B cell (primary cell): ENCODE measurements at regions not wholly inside any gene's neighbourhood (a gene's known extent, or its start where the extent isn't known, plus 50 kb on each side); places are given as distances from the start of the nearest gene placed in this dataset.

Source experiments
- ATAC-seq: fragments of 200-7000 bp; cut with Tn5 transposase; one replicate; pipeline ENCODE4 v1.10.0; 2021; ENCODE audit warnings: low read depth, mild to moderate bottlenecking, moderate number of reproducible peaks, moderate library complexity
- CTCF ChIA-PET: fragments of 350-600 bp; sonication (Branson Sonifier 250); formaldehyde crosslinking; loops from one replicate; lab custom pipeline; 2021; ENCODE audit warnings: antibody characterized with exemption, inconsistent platforms; lab: Charles Lee
- POLR2A ChIA-PET: fragments of 350-600 bp; sonication (Branson Sonifier 250); formaldehyde crosslinking; loops from one replicate; lab custom pipeline; 2021; ENCODE audit warnings: antibody characterized with exemption; lab: Charles Lee
- DNase-seq: peaks from one replicate; pipeline ENCODE4 v3.0.0; 2013
- H2AFZ ChIP-seq: 2 replicates; pipeline ENCODE4 v1.6.1; 2012; ENCODE audit warnings: mild to moderate bottlenecking, low read depth, low read length; ENCODE audit not compliant: insufficient read depth, poor library complexity, severe bottlenecking
- H3K27ac ChIP-seq, 2 donors: 1 replicate in 1 of 2; 2 replicates in 1 of 2; pipeline ENCODE4 v1.5.1; 2012 to 2013; ENCODE audit warnings: low read length in 2 of 2, mild to moderate bottlenecking in 2 of 2, moderate library complexity in 1 of 2
- H3K27me3 ChIP-seq, 4 experiments: fragments of 200-600 bp in 1 of 4; sonication (generic) in 1 of 4; replicated peaks in 1 of 4; 1 replicate in 2 of 4; 2 replicates in 2 of 4; pipeline versions ENCODE4 v1.6.1 to v1.7.0; 2013 to 2016; ENCODE audit warnings: low read length in 3 of 4, mild to moderate bottlenecking in 2 of 4, mixed read lengths in 1 of 4, moderate library complexity in 1 of 4; ENCODE audit not compliant: insufficient read depth in 4 of 4, control insufficient read depth in 3 of 4; ENCODE audit errors: control extremely low read depth in 1 of 4
- H3K36me3 ChIP-seq, 2 experiments: replicated peaks in 1 of 2; 1 replicate in 1 of 2; 2 replicates in 1 of 2; pipeline versions ENCODE4 v1.6.1 to v1.7.1; 2013; ENCODE audit warnings: low read length in 1 of 2; ENCODE audit not compliant: insufficient read depth in 2 of 2, control insufficient read depth in 1 of 2; ENCODE audit errors: control extremely low read depth in 1 of 2, extremely low read depth in 1 of 2
- H3K4me1 ChIP-seq, 2 donors: fragments of 200-600 bp in 1 of 2; sonication (generic) in 1 of 2; 1 replicate in 1 of 2; 2 replicates in 1 of 2; pipeline versions ENCODE4 v1.5.1 to v1.6.1; 2013 to 2017; ENCODE audit warnings: low read length in 2 of 2; ENCODE audit not compliant: control insufficient read depth in 2 of 2, insufficient read depth in 2 of 2
- H3K4me2 ChIP-seq: replicated peaks from 2 replicates; pipeline ENCODE3; 2012; ENCODE audit warnings: mild to moderate bottlenecking, low read depth, low read length; ENCODE audit not compliant: poor library complexity, severe bottlenecking
- H3K4me3 ChIP-seq, 5 experiments: fragments of 200-600 bp in 1 of 5; sonication (generic) in 1 of 5; 1 replicate in 3 of 5; 2 replicates in 2 of 5; pipeline versions ENCODE4 v1.5.1 to v1.7.0; 2011 to 2016; ENCODE audit warnings: low read length in 4 of 5, mild to moderate bottlenecking in 4 of 5, low read depth in 2 of 5, control low read depth in 1 of 5, moderate library complexity in 1 of 5; ENCODE audit not compliant: insufficient read depth in 1 of 5; ENCODE audit errors: control extremely low read depth in 1 of 5, extremely low read depth in 1 of 5
- H3K79me2 ChIP-seq: fragments of 200-600 bp; sonication (generic); one replicate; pipeline ENCODE4 v1.6.0; 2016; ENCODE audit warnings: low read length; ENCODE audit not compliant: control insufficient read depth, insufficient read depth
- H3K9ac ChIP-seq: fragments of 200-600 bp; sonication (generic); 2 replicates; pipeline ENCODE4 v1.6.1; 2017; ENCODE audit warnings: mild to moderate bottlenecking, low read length, moderate library complexity
- H3K9me3 ChIP-seq, 3 donors: one replicate each; pipeline versions ENCODE4 v1.6.1 to v1.7.1; 2013; ENCODE audit warnings: low read length in 2 of 3; ENCODE audit not compliant: control insufficient read depth in 2 of 3, insufficient read depth in 1 of 3; ENCODE audit errors: control extremely low read depth in 1 of 3
- H4K20me1 ChIP-seq: 2 replicates; pipeline ENCODE4 v1.6.0; 2012; ENCODE audit warnings: mild to moderate bottlenecking, low read length; ENCODE audit not compliant: insufficient read depth, control insufficient read depth, poor library complexity, severe bottlenecking
- H3K27ac Mint-ChIP-seq: one replicate; pipeline ENCODE4 v1.8.0; 2021; ENCODE audit warnings: mixed read lengths
- H3K27me3 Mint-ChIP-seq: one replicate; pipeline ENCODE4 v1.8.0; 2021; ENCODE audit warnings: mixed read lengths
- H3K4me1 Mint-ChIP-seq: one replicate; pipeline ENCODE4 v1.8.0; 2021; ENCODE audit warnings: mixed read lengths
- H3K4me3 Mint-ChIP-seq: one replicate; pipeline ENCODE4 v1.8.0; 2021; ENCODE audit warnings: mixed read lengths
- H3K9me3 Mint-ChIP-seq: one replicate; pipeline ENCODE4 v1.8.0; 2022; ENCODE audit warnings: mixed read lengths; ENCODE audit not compliant: insufficient read depth
- CTCF ChIP-seq: fragments of 200-600 bp; IDR thresholded peaks from one replicate; pipeline ENCODE4 v1.8.0; 2022; ENCODE audit warnings: antibody characterized with exemption, mild to moderate bottlenecking
- EZH2 ChIP-seq: IDR thresholded peaks from 2 replicates; pipeline ENCODE4 v1.6.1; 2012; ENCODE audit warnings: borderline replicate concordance, low read depth, mild to moderate bottlenecking, moderate library complexity, low read length; ENCODE audit not compliant: insufficient read depth, poor library complexity, severe bottlenecking
- WGBS: methylation state at CpG from one replicate; pipeline ENCODE4 v1.1.5; 2013; ENCODE audit warnings: missing lambda C conversion rate; ENCODE audit not compliant: insufficient coverage; 5-methylcytosine and 5-hydroxymethylcytosine counted together
- intact Hi-C: fragments of 100-400 bp; cut with micrococcal nuclease; formaldehyde crosslinking; loops from one replicate; pipeline ENCODE4 v1.10.0; 2022

GRCh38 chr12:115750340-115750739 is 527.2 kb downstream of the MED13L start:
- Histone ChIP-seq H3K4me3 (no peak overlapping the region), H3K9me3 (peaks cover 0 to 3% (median 0%) of the 10 kb centered on the region in 3 donors), H3K9ac (no peak overlapping the region), H3K4me2 (no peak overlapping the region), H3K79me2 (no peaks in the 10 kb centered on the region), H3K27me3 (no peaks in the 10 kb centered on the region), H3K4me1 (no peaks in the 10 kb centered on the region), H3K36me3 (no peaks in the 10 kb centered on the region), H4K20me1 (no peaks in the 10 kb centered on the region), H2AFZ (no peak overlapping the region), H3K27ac (no peak overlapping the region)
- intact Hi-C loops, result no loop called here
- TF ChIP-seq EZH2 (no peak), CTCF (no peak)
- Mint-ChIP-seq H3K4me1 (no peaks in the 10 kb centered on the region), H3K27ac (no peak overlapping the region), H3K27me3 (peaks cover 19% of the 10 kb centered on the region), H3K9me3 (no peaks in the 10 kb centered on the region), H3K4me3 (no peak overlapping the region)
- CTCF ChIA-PET, result no interaction called here
- POLR2A ChIA-PET, result no interaction called here
- no CpG with 5 or more reads among the region's 1 CpG for WGBS
- ATAC-seq (no peak), DNase-seq (no peak)

- no peaks in the 10 kb centered on the region for H3K4me1 Mint-ChIP-seq
- Histone ChIP-seq H3K4me3 (no peak overlapping the region), H3K27ac (no peak overlapping the region), H3K79me2 (no peaks in the 10 kb centered on the region), H3K9ac (no peak overlapping the region), H3K4me1 (no peaks in the 10 kb centered on the region), H3K27me3 (no peaks in the 10 kb centered on the region), H3K9me3 (peaks cover 0 to 3% (median 1%) of the 10 kb centered on the region in 3 donors), H4K20me1 (no peaks in the 10 kb centered on the region), H2AFZ (no peak overlapping the region), H3K36me3 (no peaks in the 10 kb centered on the region), H3K4me2 (no peak overlapping the region)
- WGBS, result 100% methylated on average over 2 of the region's 8 CpGs
- intact Hi-C loops, result no loop called here
- H3K27me3 Mint-ChIP-seq, result peaks cover 14% of the 10 kb centered on the region
- H3K9me3 Mint-ChIP-seq, result no peaks in the 10 kb centered on the region
- ATAC-seq (no peak), DNase-seq (no peak)
- CTCF ChIA-PET, result no interaction called here
- POLR2A ChIA-PET, result no interaction called here
- H3K4me3 Mint-ChIP-seq, result no peak overlapping the region
- no peak overlapping the region for H3K27ac Mint-ChIP-seq
- TF ChIP-seq CTCF, result no peak
- no peak for TF ChIP-seq EZH2
Measured at GRCh38 chr12:115749071-115749841, 528.2 kb downstream of the MED13L start.
